Dedifferentiated amniotic fluid mesenchymal stem cell (primary cell): ENCODE measurements at regions not wholly inside any gene's neighbourhood (a gene's known extent, or its start where the extent isn't known, plus 50 kb on each side); places are given as distances from the start of the nearest gene placed in this dataset.
"Not testable (repeated sequence)": the region's sequence is repeated elsewhere in the genome, so short reads cannot be mapped to it uniquely, and the experiment has no call there.

Experiments
- DNase-seq: peaks from one replicate; pipeline ENCODE4 v3.0.0-alpha.2; 2016; ENCODE audit errors: extremely low spot score

- no peak for DNase-seq
Measured at GRCh38 chr7:156384706-156385105, 255.9 kb upstream of the RNF32 start.

GRCh38 chr7:156383526-156383925 is 257.0 kb upstream of the RNF32 start:
- DNase-seq: no peak

GRCh38 chr7:156380261-156380660 is 260.3 kb upstream of the RNF32 start:
- no peak for DNase-seq

GRCh38 chr7:156379324-156380070 is 261.1 kb upstream of the RNF32 start:
- no peak for DNase-seq

GRCh38 chr7:156378806-156379205 is 261.8 kb upstream of the RNF32 start:
- DNase-seq: no peak

GRCh38 chr7:156376317-156376716 is 264.3 kb upstream of the RNF32 start:
- DNase-seq: no peak

- no peak for DNase-seq
Measured at GRCh38 chr7:156374335-156374734, 266.2 kb upstream of the RNF32 start.

GRCh38 chr7:156369929-156370328 is 270.6 kb upstream of the RNF32 start:
- not testable (repeated sequence) for DNase-seq

- DNase-seq: no peak
Measured at GRCh38 chr7:156368053-156368843, 272.3 kb upstream of the RNF32 start.

- DNase-seq: no peak
Measured at GRCh38 chr7:156363751-156364150, 276.8 kb upstream of the RNF32 start.

- DNase-seq: no peak
Measured at GRCh38 chr7:156360835-156361234, 279.7 kb upstream of the RNF32 start.

- no peak for DNase-seq
Measured at GRCh38 chr7:156356551-156356950, 284.0 kb upstream of the RNF32 start.

- DNase-seq: no peak
Measured at GRCh38 chr7:156353352-156353751, 287.2 kb upstream of the RNF32 start.

- not testable (repeated sequence) for DNase-seq
Measured at GRCh38 chr7:156347703-156348248, 292.8 kb upstream of the RNF32 start.

- no peak for DNase-seq
Measured at GRCh38 chr7:156347132-156347531, 293.4 kb upstream of the RNF32 start.

GRCh38 chr7:156344595-156344994 is 296.0 kb upstream of the RNF32 start:
- DNase-seq: no peak

- no peak for DNase-seq
Measured at GRCh38 chr7:156334636-156335035, 305.9 kb upstream of the RNF32 start.

GRCh38 chr7:156327916-156328315 is 312.7 kb upstream of the RNF32 start:
- DNase-seq: no peak

GRCh38 chr7:156327474-156327873 is 313.1 kb upstream of the RNF32 start:
- no peak for DNase-seq

GRCh38 chr7:156324201-156324600 is 316.4 kb upstream of the RNF32 start:
- DNase-seq: no peak

GRCh38 chr7:156321430-156321829 is 319.1 kb upstream of the RNF32 start:
- DNase-seq: not testable (repeated sequence)

- DNase-seq: no peak
Measured at GRCh38 chr7:156318926-156319325, 321.6 kb upstream of the RNF32 start.

- no peak for DNase-seq
Measured at GRCh38 chr7:156318426-156318825, 322.1 kb upstream of the RNF32 start.
